ENCODE measurements at regions not wholly inside any gene's neighbourhood (a gene's known extent, or its start where the extent isn't known, plus 50 kb on each side); places are given as distances from the start of the nearest gene placed in this dataset.

GRCh38 chr2:14015113-14015630 lies 617.3 kb upstream of the LRATD1 start:
- CTCF ChIA-PET, result no interaction called here
- Mint-ChIP-seq H3K9me3 (no peaks in the 10 kb centered on the region), H3K27ac (no peak overlapping the region), H3K27me3 (no peaks in the 10 kb centered on the region), H3K36me3 (ENCODE audit: low read depth) (no peaks in the 10 kb centered on the region), H3K4me3 (no peak overlapping the region), H3K4me1 (no peaks in the 10 kb centered on the region)
- POLR2A ChIA-PET, result no interaction called here
- no peak for DNase-seq

GRCh38 chr2:14016289-14016955 lies 616.1 kb upstream of the LRATD1 start:
- ChIA-PET POLR2A (interaction anchor here (0.7 kb wide), 1 partner anchor 694 kb away, joined by 3 read pairs; no protein-coding TSS in a partner anchor), CTCF (no interaction called here)
- no peaks in the 10 kb centered on the region for H3K36me3 Mint-ChIP-seq (ENCODE audit: low read depth)
- peaks cover 4% of the 10 kb centered on the region for H3K9me3 Mint-ChIP-seq
- H3K27me3 Mint-ChIP-seq, result no peaks in the 10 kb centered on the region
- H3K27ac Mint-ChIP-seq, result no peak overlapping the region
- H3K4me1 Mint-ChIP-seq, result no peaks in the 10 kb centered on the region
- no peak overlapping the region for H3K4me3 Mint-ChIP-seq
- no peak for DNase-seq

- Mint-ChIP-seq H3K4me1 (no peaks in the 10 kb centered on the region), H3K36me3 (ENCODE audit: low read depth) (no peaks in the 10 kb centered on the region), H3K27ac (no peak overlapping the region), H3K9me3 (peaks cover 4% of the 10 kb centered on the region), H3K27me3 (no peaks in the 10 kb centered on the region), H3K4me3 (no peak overlapping the region)
- no peak for DNase-seq
- ChIA-PET POLR2A (no interaction called here), CTCF (no interaction called here)
Measured at GRCh38 chr2:14018620-14019019, 613.9 kb upstream of the LRATD1 start.

- H3K36me3 Mint-ChIP-seq (ENCODE audit: low read depth), result no peaks in the 10 kb centered on the region
- POLR2A ChIA-PET, result no interaction called here
- CTCF ChIA-PET, result no interaction called here
Measured at GRCh38 chr2:14023558-14023957, 609.0 kb upstream of the LRATD1 start.

GRCh38 chr2:14039134-14039533 lies 593.4 kb upstream of the LRATD1 start:
- no peak for DNase-seq
- no peaks in the 10 kb centered on the region for H3K36me3 Mint-ChIP-seq (ENCODE audit: low read depth)
- H3K27ac Mint-ChIP-seq, result no peak overlapping the region
- POLR2A ChIA-PET, result no interaction called here
- CTCF ChIA-PET, result no interaction called here
- peaks cover 3% of the 10 kb centered on the region for H3K9me3 Mint-ChIP-seq
- no peak overlapping the region for H3K4me3 Mint-ChIP-seq
- no peaks in the 10 kb centered on the region for H3K4me1 Mint-ChIP-seq
- no peaks in the 10 kb centered on the region for H3K27me3 Mint-ChIP-seq

More at GRCh38 chr2:14023558-14023957, 609.0 kb upstream of the LRATD1 start:
- no peaks in the 10 kb centered on the region for H3K27me3 Mint-ChIP-seq
- H3K9me3 Mint-ChIP-seq, result peaks cover 4% of the 10 kb centered on the region
- H3K4me1 Mint-ChIP-seq, result no peaks in the 10 kb centered on the region
- no peak for DNase-seq
- no peak overlapping the region for H3K27ac Mint-ChIP-seq
- no peak overlapping the region for H3K4me3 Mint-ChIP-seq

- POLR2A ChIA-PET, result no interaction called here
- Mint-ChIP-seq H3K27me3 (no peaks in the 10 kb centered on the region), H3K9me3 (peaks cover 5% of the 10 kb centered on the region), H3K36me3 (ENCODE audit: low read depth) (no peaks in the 10 kb centered on the region), H3K4me3 (no peak overlapping the region), H3K4me1 (no peaks in the 10 kb centered on the region), H3K27ac (no peak overlapping the region)
- DNase-seq, result no peak
- CTCF ChIA-PET, result interaction anchor here (0.7 kb wide), 1 partner anchor 148 kb away, joined by 3 read pairs; no protein-coding TSS in a partner anchor
Measured at GRCh38 chr2:14047491-14047890, 585.0 kb upstream of the LRATD1 start.

GRCh38 chr2:14051401-14051800 lies 581.1 kb upstream of the LRATD1 start:
- Mint-ChIP-seq H3K27ac (no peak overlapping the region), H3K4me3 (no peak overlapping the region), H3K36me3 (ENCODE audit: low read depth) (no peaks in the 10 kb centered on the region), H3K27me3 (no peaks in the 10 kb centered on the region), H3K9me3 (peaks cover 2% of the 10 kb centered on the region), H3K4me1 (no peaks in the 10 kb centered on the region)
- DNase-seq, result no peak
- CTCF ChIA-PET, result no interaction called here
- POLR2A ChIA-PET, result no interaction called here

GRCh38 chr2:14053105-14053504 lies 579.4 kb upstream of the LRATD1 start:
- no peaks in the 10 kb centered on the region for H3K27me3 Mint-ChIP-seq
- no peak for DNase-seq
- ChIA-PET CTCF (no interaction called here), POLR2A (no interaction called here)
- no peaks in the 10 kb centered on the region for H3K4me1 Mint-ChIP-seq
- H3K36me3 Mint-ChIP-seq (ENCODE audit: low read depth), result no peaks in the 10 kb centered on the region
- no peak overlapping the region for H3K4me3 Mint-ChIP-seq
- H3K9me3 Mint-ChIP-seq, result peaks cover 2% of the 10 kb centered on the region
- no peak overlapping the region for H3K27ac Mint-ChIP-seq

- Mint-ChIP-seq H3K36me3 (ENCODE audit: low read depth) (no peaks in the 10 kb centered on the region), H3K4me3 (no peak overlapping the region), H3K27me3 (no peaks in the 10 kb centered on the region), H3K9me3 (no peaks in the 10 kb centered on the region), H3K4me1 (no peaks in the 10 kb centered on the region), H3K27ac (no peak overlapping the region)
- CTCF ChIA-PET, result no interaction called here
- POLR2A ChIA-PET, result no interaction called here
- no peak for DNase-seq
Measured at GRCh38 chr2:14064346-14064745, 568.2 kb upstream of the LRATD1 start.

- H3K4me3 Mint-ChIP-seq, result no peak overlapping the region
- peaks cover 5% of the 10 kb centered on the region for H3K9me3 Mint-ChIP-seq
- POLR2A ChIA-PET, result no interaction called here
Measured at GRCh38 chr2:14072338-14072737, 560.2 kb upstream of the LRATD1 start.

GRCh38 chr2:14074691-14075090 lies 557.8 kb upstream of the LRATD1 start:
- ChIA-PET CTCF (no interaction called here), POLR2A (no interaction called here)
- Mint-ChIP-seq H3K4me3 (no peak overlapping the region), H3K9me3 (peaks cover 5% of the 10 kb centered on the region), H3K36me3 (ENCODE audit: low read depth) (no peaks in the 10 kb centered on the region), H3K4me1 (no peaks in the 10 kb centered on the region), H3K27me3 (no peaks in the 10 kb centered on the region), H3K27ac (no peak overlapping the region)
- DNase-seq, result no peak

More at GRCh38 chr2:14072338-14072737, 560.2 kb upstream of the LRATD1 start:
- Mint-ChIP-seq H3K36me3 (ENCODE audit: low read depth) (no peaks in the 10 kb centered on the region), H3K4me1 (no peaks in the 10 kb centered on the region), H3K27ac (no peak overlapping the region), H3K27me3 (no peaks in the 10 kb centered on the region)
- no peak for DNase-seq
- CTCF ChIA-PET, result no interaction called here

- H3K27ac Mint-ChIP-seq, result no peak overlapping the region
- no peak overlapping the region for H3K4me3 Mint-ChIP-seq
- H3K4me1 Mint-ChIP-seq, result no peaks in the 10 kb centered on the region
- H3K9me3 Mint-ChIP-seq, result peaks cover 5% of the 10 kb centered on the region
- H3K36me3 Mint-ChIP-seq (ENCODE audit: low read depth), result no peaks in the 10 kb centered on the region
- H3K27me3 Mint-ChIP-seq, result no peaks in the 10 kb centered on the region
- DNase-seq, result no peak
- CTCF ChIA-PET, result no interaction called here
- POLR2A ChIA-PET, result no interaction called here
Measured at GRCh38 chr2:14079576-14079975, 552.9 kb upstream of the LRATD1 start.

- no peak overlapping the region for H3K4me3 Mint-ChIP-seq
- H3K36me3 Mint-ChIP-seq (ENCODE audit: low read depth), result no peaks in the 10 kb centered on the region
- H3K9me3 Mint-ChIP-seq, result peaks cover 5% of the 10 kb centered on the region
- H3K4me1 Mint-ChIP-seq, result no peaks in the 10 kb centered on the region
- ChIA-PET CTCF (no interaction called here), POLR2A (no interaction called here)
- DNase-seq, result no peak
- H3K27ac Mint-ChIP-seq, result no peak overlapping the region
- H3K27me3 Mint-ChIP-seq, result no peaks in the 10 kb centered on the region
Measured at GRCh38 chr2:14081521-14081920, 551.0 kb upstream of the LRATD1 start.

- CTCF ChIA-PET, result no interaction called here
- Mint-ChIP-seq H3K27ac (no peak overlapping the region), H3K9me3 (peaks cover 5% of the 10 kb centered on the region), H3K4me3 (no peak overlapping the region), H3K36me3 (ENCODE audit: low read depth) (no peaks in the 10 kb centered on the region), H3K4me1 (no peaks in the 10 kb centered on the region), H3K27me3 (no peaks in the 10 kb centered on the region)
- POLR2A ChIA-PET, result no interaction called here
- DNase-seq, result no peak
Measured at GRCh38 chr2:14082640-14083039, 549.9 kb upstream of the LRATD1 start.

Measured in activated CD4-positive, alpha-beta T cell treated with anti-CD3 and anti-CD28 coated beads, Interleukin-2, amount 10 ng/mL, durations not matched to agents 7 days and 5 days (primary cell).